CD8-positive, alpha-beta memory T cell (primary cell): ENCODE measurements at regions not wholly inside any gene's neighbourhood (a gene's known extent, or its start where the extent isn't known, plus 50 kb on each side); places are given as distances from the start of the nearest gene placed in this dataset.
"Not testable (repeated sequence)": the region's sequence is repeated elsewhere in the genome, so short reads cannot be mapped to it uniquely, and the experiment has no call there.

Experiments used
- CTCF ChIA-PET: fragments of 350-600 bp; sonication (Branson Sonifier 250); formaldehyde crosslinking; loops from one replicate; lab custom pipeline; 2021; ENCODE audit warnings: antibody characterized with exemption; lab: Charles Lee
- POLR2A ChIA-PET: fragments of 350-600 bp; sonication (Branson Sonifier 250); formaldehyde crosslinking; loops from one replicate; lab custom pipeline; 2021; ENCODE audit warnings: antibody characterized with exemption; lab: Charles Lee
- DNase-seq, 5 donors: peaks; one replicate each; pipeline versions ENCODE4 v3.0.0 to v3.0.0-alpha.2; 2020 to 2022; ENCODE audit warnings: mixed read lengths in 1 of 5
- H3K27ac ChIP-seq: one replicate; pipeline ENCODE4 v1.7.0; 2013; ENCODE audit warnings: low read depth, mild to moderate bottlenecking, low read length, moderate library complexity
- H3K27me3 ChIP-seq: 2 replicates; pipeline ENCODE4 v1.7.0; 2013; ENCODE audit warnings: low read length, mild to moderate bottlenecking; ENCODE audit not compliant: insufficient read depth, poor library complexity, severe bottlenecking
- H3K36me3 ChIP-seq: 2 replicates; pipeline ENCODE4 v1.7.0; 2013; ENCODE audit warnings: mild to moderate bottlenecking, low read length, moderate library complexity; ENCODE audit not compliant: insufficient read depth
- H3K4me1 ChIP-seq: 2 replicates; pipeline ENCODE4 v1.7.0; 2013; ENCODE audit warnings: mild to moderate bottlenecking, low read length, moderate library complexity; ENCODE audit not compliant: insufficient read depth
- H3K4me3 ChIP-seq: 2 replicates; pipeline ENCODE4 v1.7.0; 2013; ENCODE audit warnings: mild to moderate bottlenecking, low read length
- H3K9me3 ChIP-seq: 2 replicates; pipeline ENCODE4 v1.7.0; 2013; ENCODE audit warnings: mild to moderate bottlenecking, low read length
- H3K27ac Mint-ChIP-seq, 8 donors: one replicate each; pipeline ENCODE4 v1.8.0; 2020 to 2021; ENCODE audit warnings: mixed read lengths in 8 of 8, mild to moderate bottlenecking in 6 of 8, inconsistent platforms in 3 of 8, moderate library complexity in 3 of 8
- H3K27me3 Mint-ChIP-seq, 2 donors: one replicate each; pipeline ENCODE4 v1.8.0; 2020 to 2021; ENCODE audit warnings: mixed read lengths in 2 of 2, mild to moderate bottlenecking in 1 of 2, moderate library complexity in 1 of 2
- H3K36me3 Mint-ChIP-seq, 3 donors: one replicate each; pipeline ENCODE4 v1.8.0; 2020 to 2021; ENCODE audit warnings: mixed read lengths in 3 of 3, inconsistent platforms in 1 of 3, mild to moderate bottlenecking in 1 of 3
- H3K4me1 Mint-ChIP-seq, 3 donors: one replicate each; pipeline ENCODE4 v1.8.0; 2020 to 2021; ENCODE audit warnings: mixed read lengths in 3 of 3, inconsistent platforms in 1 of 3, mild to moderate bottlenecking in 1 of 3
- H3K4me3 Mint-ChIP-seq, 7 donors: one replicate each; pipeline ENCODE4 v1.8.0; 2020 to 2021; ENCODE audit warnings: mixed read lengths in 7 of 7, mild to moderate bottlenecking in 6 of 7, moderate library complexity in 4 of 7, inconsistent platforms in 2 of 7
- H3K9me3 Mint-ChIP-seq, 5 donors: one replicate each; pipeline ENCODE4 v1.8.0; 2020 to 2022; ENCODE audit warnings: mixed read lengths in 5 of 5, mild to moderate bottlenecking in 3 of 5, moderate library complexity in 2 of 5, inconsistent platforms in 1 of 5

DNA sequence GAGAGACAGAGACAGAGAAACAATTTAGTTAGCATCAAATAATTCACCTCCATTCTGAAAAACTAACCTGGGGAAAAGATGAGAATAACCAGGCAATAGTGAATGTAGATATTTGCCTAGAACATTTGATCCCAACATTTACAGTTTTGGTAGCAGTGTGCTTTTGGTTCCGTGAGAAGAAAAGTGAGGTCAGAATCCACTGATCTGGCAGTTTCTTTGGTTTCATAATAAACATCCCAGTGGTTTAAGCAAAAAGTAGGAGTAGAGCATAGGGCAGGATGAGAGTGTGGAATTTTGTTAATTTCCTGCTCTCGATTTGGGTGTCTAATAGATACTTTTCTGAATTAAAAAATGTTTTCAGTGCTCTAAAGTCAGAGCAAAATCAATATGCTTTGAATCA lies 887.0 kb downstream of the NR2F1-AS1 start:
- ChIA-PET POLR2A (no interaction called here), CTCF (no interaction called here)
- no peaks in the 10 kb centered on the region for H3K27me3 ChIP-seq
- peaks cover 2 to 13% (median 2%) of the 10 kb centered on the region in 5 donors for H3K9me3 Mint-ChIP-seq
- H3K4me3 Mint-ChIP-seq, result no peak overlapping the region
- no peaks in the 10 kb centered on the region for H3K36me3 Mint-ChIP-seq
- H3K27ac Mint-ChIP-seq, result no peak overlapping the region
- H3K4me3 ChIP-seq, result no peak overlapping the region
- H3K27me3 Mint-ChIP-seq, result no peaks in the 10 kb centered on the region
- H3K9me3 ChIP-seq, result no peaks in the 10 kb centered on the region
- no peaks in the 10 kb centered on the region for H3K36me3 ChIP-seq
- DNase-seq, result no peak
- no peaks in the 10 kb centered on the region for H3K4me1 Mint-ChIP-seq
- H3K4me1 ChIP-seq, result no peaks in the 10 kb centered on the region
- no peak overlapping the region for H3K27ac ChIP-seq

- H3K9me3 Mint-ChIP-seq, result peaks cover 2 to 20% (median 2%) of the 10 kb centered on the region in 5 donors
- CTCF ChIA-PET, H3K9me3 ChIP-seq, H3K27ac Mint-ChIP-seq, DNase-seq, H3K4me3 Mint-ChIP-seq, H3K4me1 ChIP-seq, H3K27me3 ChIP-seq, H3K4me1 Mint-ChIP-seq, POLR2A ChIA-PET, H3K36me3 ChIP-seq, H3K27ac ChIP-seq, H3K4me3 ChIP-seq, H3K36me3 Mint-ChIP-seq, H3K27me3 Mint-ChIP-seq: not testable (repeated sequence)
Observed at GRCh38 chr5:92691955-92692354, 889.1 kb downstream of the NR2F1-AS1 start.

DNA sequence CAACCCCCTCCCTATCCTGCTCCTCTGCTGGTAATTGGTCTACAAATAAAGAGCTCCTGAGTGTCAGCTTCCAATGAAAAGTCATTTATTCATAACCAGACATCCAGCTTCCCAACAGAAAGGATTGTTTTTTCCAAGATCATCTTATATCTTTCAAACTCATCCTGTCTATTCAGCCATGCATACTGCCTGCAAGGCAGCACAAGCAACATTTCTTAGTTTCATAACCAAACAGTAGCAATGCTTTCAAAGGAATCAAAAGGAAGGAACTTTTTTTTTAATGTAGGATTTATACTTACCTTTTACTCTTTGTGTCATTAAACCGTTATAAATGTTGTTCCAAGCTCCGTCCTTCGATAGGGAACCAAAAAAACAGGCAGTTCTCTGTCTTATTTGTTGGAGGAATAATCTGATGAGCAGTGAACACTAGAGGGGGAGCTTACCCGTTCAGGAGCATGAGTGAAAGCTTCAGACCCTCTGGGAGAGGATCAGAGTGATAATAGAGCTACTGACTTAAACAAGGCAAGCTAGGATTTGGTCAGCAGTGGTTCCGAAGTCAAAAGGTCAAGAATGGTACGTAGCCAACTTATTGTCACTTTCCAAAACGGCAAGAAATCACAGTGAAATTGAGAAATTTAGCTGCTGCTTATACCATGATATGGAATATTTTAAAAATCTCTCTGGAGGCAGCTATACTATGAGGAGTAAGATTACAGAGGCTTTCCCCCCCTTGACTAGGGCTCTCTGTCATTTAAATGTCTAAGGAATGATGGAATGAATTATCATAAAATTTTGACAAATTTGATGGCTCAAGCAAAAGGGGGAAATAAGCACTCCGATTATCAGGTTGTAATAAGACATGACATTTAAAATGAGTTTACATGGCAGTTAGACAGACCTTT lies 892.9 kb downstream of the NR2F1-AS1 start:
- Mint-ChIP-seq H3K4me3 (no peak overlapping the region), H3K27me3 (no peaks in the 10 kb centered on the region), H3K36me3 (no peaks in the 10 kb centered on the region), H3K9me3 (peaks cover 2 to 27% (median 5%) of the 10 kb centered on the region in 5 donors), H3K4me1 (no peaks in the 10 kb centered on the region), H3K27ac (no peak overlapping the region)
- CTCF ChIA-PET, result no interaction called here
- Histone ChIP-seq H3K36me3 (no peaks in the 10 kb centered on the region), H3K27me3 (no peaks in the 10 kb centered on the region), H3K4me3 (no peak overlapping the region), H3K9me3 (no peaks in the 10 kb centered on the region), H3K27ac (no peak overlapping the region), H3K4me1 (no peaks in the 10 kb centered on the region)
- DNase-seq, result no peak
- POLR2A ChIA-PET, result no interaction called here

DNA sequence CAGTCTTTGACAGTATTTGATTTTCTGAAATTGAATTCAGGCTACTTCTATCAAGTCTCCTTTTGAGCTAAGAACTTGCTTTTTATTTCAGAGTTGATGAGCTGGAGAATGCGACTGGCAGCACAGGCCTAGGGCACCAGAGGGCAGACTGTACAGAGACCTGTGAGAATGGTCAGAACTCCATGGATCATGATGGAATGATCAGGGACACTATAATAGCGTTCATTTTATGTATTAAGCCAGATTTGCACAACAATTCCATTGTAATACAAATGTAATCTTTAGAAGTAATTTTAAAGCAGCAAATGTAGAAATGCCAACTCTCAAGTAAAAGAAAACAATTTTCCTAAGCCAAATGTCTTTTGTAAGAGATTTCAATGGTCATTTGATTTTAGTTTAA lies 902.4 kb downstream of the NR2F1-AS1 start:
- H3K9me3 Mint-ChIP-seq, result peaks cover 3 to 15% (median 7%) of the 10 kb centered on the region in 5 donors
- no peak overlapping the region for H3K4me3 ChIP-seq
- POLR2A ChIA-PET, result no interaction called here

GRCh38 chr5:92676215-92677165 lies 904.5 kb downstream of the NR2F1-AS1 start:
- no peak overlapping the region for H3K27ac ChIP-seq
- Mint-ChIP-seq H3K36me3 (no peaks in the 10 kb centered on the region), H3K27ac (peak overlapping the region in 1 of 8 donors; percentile 3), H3K27me3 (no peaks in the 10 kb centered on the region), H3K4me3 (no peak overlapping the region), H3K4me1 (no peaks in the 10 kb centered on the region), H3K9me3 (peaks cover 1 to 13% (median 4%) of the 10 kb centered on the region in 5 donors)
- H3K9me3 ChIP-seq, result no peaks in the 10 kb centered on the region
- no peak for DNase-seq
- no peaks in the 10 kb centered on the region for H3K36me3 ChIP-seq
- ChIA-PET CTCF (no interaction called here), POLR2A (no interaction called here)
- no peaks in the 10 kb centered on the region for H3K27me3 ChIP-seq
- H3K4me3 ChIP-seq, result no peak overlapping the region
- no peaks in the 10 kb centered on the region for H3K4me1 ChIP-seq

More for the DNA sequence above, 902.4 kb downstream of the NR2F1-AS1 start:
- Mint-ChIP-seq H3K27me3 (no peaks in the 10 kb centered on the region), H3K4me3 (no peak overlapping the region), H3K27ac (no peak overlapping the region), H3K4me1 (no peaks in the 10 kb centered on the region), H3K36me3 (no peaks in the 10 kb centered on the region)
- Histone ChIP-seq H3K27ac (no peak overlapping the region), H3K9me3 (no peaks in the 10 kb centered on the region), H3K4me1 (no peaks in the 10 kb centered on the region), H3K27me3 (no peaks in the 10 kb centered on the region), H3K36me3 (no peaks in the 10 kb centered on the region)
- CTCF ChIA-PET, result no interaction called here
- no peak for DNase-seq

- H3K36me3 ChIP-seq, result no peaks in the 10 kb centered on the region
- H3K4me3 ChIP-seq, result no peak overlapping the region
- no peak overlapping the region for H3K27ac ChIP-seq
- Mint-ChIP-seq H3K27ac (no peak overlapping the region), H3K4me1 (no peaks in the 10 kb centered on the region), H3K36me3 (no peaks in the 10 kb centered on the region), H3K27me3 (no peaks in the 10 kb centered on the region), H3K4me3 (no peak overlapping the region), H3K9me3 (peaks cover 0 to 6% (median under 1%) of the 10 kb centered on the region in 5 donors)
- H3K4me1 ChIP-seq, result no peaks in the 10 kb centered on the region
- POLR2A ChIA-PET, result no interaction called here
- H3K9me3 ChIP-seq, result no peaks in the 10 kb centered on the region
- DNase-seq, result no peak
- CTCF ChIA-PET, result no interaction called here
- no peaks in the 10 kb centered on the region for H3K27me3 ChIP-seq
Observed at GRCh38 chr5:92674321-92674720, 906.7 kb downstream of the NR2F1-AS1 start.

DNA sequence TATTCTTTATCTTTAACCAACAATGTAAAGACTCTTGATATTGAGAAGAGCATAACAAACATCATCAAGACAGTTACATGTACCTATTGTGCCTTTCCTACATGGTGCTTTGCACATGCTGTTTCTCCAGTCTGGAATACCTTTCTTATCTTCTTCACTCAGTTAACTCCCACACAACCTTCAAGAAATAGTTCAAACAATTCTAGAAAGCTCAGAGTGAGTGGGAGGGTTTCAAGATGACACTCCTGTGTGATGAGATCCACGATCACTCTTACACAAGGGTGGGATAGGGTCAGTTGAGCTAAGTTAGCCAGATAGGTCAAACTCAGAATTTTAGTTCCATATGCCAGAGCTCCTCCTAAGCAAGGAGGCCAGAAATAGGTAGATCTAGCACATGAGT lies 915.5 kb downstream of the NR2F1-AS1 start:
- H3K27me3 ChIP-seq, result no peaks in the 10 kb centered on the region
- H3K4me3 Mint-ChIP-seq, result no peak overlapping the region
- H3K9me3 ChIP-seq, result no peaks in the 10 kb centered on the region
- no peak overlapping the region for H3K27ac Mint-ChIP-seq
- H3K4me1 ChIP-seq, result no peaks in the 10 kb centered on the region
- no peaks in the 10 kb centered on the region for H3K4me1 Mint-ChIP-seq
- peaks cover 0 to 7% (median 3%) of the 10 kb centered on the region in 5 donors for H3K9me3 Mint-ChIP-seq
- no peak for DNase-seq
- CTCF ChIA-PET, result no interaction called here
- no peak overlapping the region for H3K27ac ChIP-seq
- H3K4me3 ChIP-seq, result no peak overlapping the region
- H3K36me3 ChIP-seq, result no peaks in the 10 kb centered on the region
- no peaks in the 10 kb centered on the region for H3K27me3 Mint-ChIP-seq
- no peaks in the 10 kb centered on the region for H3K36me3 Mint-ChIP-seq
- POLR2A ChIA-PET, result no interaction called here

DNA sequence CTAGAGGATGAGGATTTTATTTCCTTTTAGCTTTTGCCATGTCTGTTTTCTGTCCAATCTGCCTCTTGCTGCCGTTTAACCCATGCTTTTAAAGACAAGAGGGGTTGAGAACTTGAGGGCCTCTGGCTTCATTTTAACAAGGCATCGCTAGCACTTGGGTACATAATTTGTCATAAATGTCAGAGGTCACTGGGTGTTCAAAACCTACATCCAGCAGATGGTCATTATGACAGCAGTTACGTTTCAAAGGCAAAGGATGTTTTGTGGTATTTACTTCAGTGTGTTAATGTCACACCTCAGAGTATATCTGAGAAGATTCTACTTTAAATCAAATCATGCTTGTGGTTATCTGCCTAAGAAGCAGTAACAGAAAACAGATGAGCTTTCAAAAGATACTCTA lies 918.3 kb downstream of the NR2F1-AS1 start:
- no peaks in the 10 kb centered on the region for H3K9me3 ChIP-seq
- H3K4me1 Mint-ChIP-seq, result no peaks in the 10 kb centered on the region
- no peak overlapping the region for H3K4me3 Mint-ChIP-seq
- H3K9me3 Mint-ChIP-seq, result peaks cover 0 to 9% (median 6%) of the 10 kb centered on the region in 5 donors
- ChIA-PET POLR2A (no interaction called here), CTCF (no interaction called here)
- no peak overlapping the region for H3K27ac Mint-ChIP-seq
- H3K36me3 ChIP-seq, result no peaks in the 10 kb centered on the region
- no peak for DNase-seq
- no peak overlapping the region for H3K4me3 ChIP-seq
- H3K27me3 Mint-ChIP-seq, result no peaks in the 10 kb centered on the region
- no peak overlapping the region for H3K27ac ChIP-seq
- no peaks in the 10 kb centered on the region for H3K36me3 Mint-ChIP-seq
- no peaks in the 10 kb centered on the region for H3K27me3 ChIP-seq
- H3K4me1 ChIP-seq, result no peaks in the 10 kb centered on the region
